B cell (primary cell): ENCODE measurements at regions not wholly inside any gene's neighbourhood (a gene's known extent, or its start where the extent isn't known, plus 50 kb on each side); places are given as distances from the start of the nearest gene placed in this dataset.

Experiments used
- ATAC-seq: fragments of 200-7000 bp; cut with Tn5 transposase; one replicate; pipeline ENCODE4 v1.10.0; 2021; ENCODE audit warnings: low read depth, mild to moderate bottlenecking, moderate number of reproducible peaks, moderate library complexity
- CTCF ChIA-PET: fragments of 350-600 bp; sonication (Branson Sonifier 250); formaldehyde crosslinking; loops from one replicate; lab custom pipeline; 2021; ENCODE audit warnings: antibody characterized with exemption, inconsistent platforms; lab: Charles Lee
- POLR2A ChIA-PET: fragments of 350-600 bp; sonication (Branson Sonifier 250); formaldehyde crosslinking; loops from one replicate; lab custom pipeline; 2021; ENCODE audit warnings: antibody characterized with exemption; lab: Charles Lee
- DNase-seq: peaks from one replicate; pipeline ENCODE4 v3.0.0; 2013
- H2AFZ ChIP-seq: 2 replicates; pipeline ENCODE4 v1.6.1; 2012; ENCODE audit warnings: mild to moderate bottlenecking, low read depth, low read length; ENCODE audit not compliant: insufficient read depth, poor library complexity, severe bottlenecking
- H3K27ac ChIP-seq, 2 donors: 1 replicate in 1 of 2; 2 replicates in 1 of 2; pipeline ENCODE4 v1.5.1; 2012 to 2013; ENCODE audit warnings: low read length in 2 of 2, mild to moderate bottlenecking in 2 of 2, moderate library complexity in 1 of 2
- H3K27me3 ChIP-seq, 4 experiments: fragments of 200-600 bp in 1 of 4; sonication (generic) in 1 of 4; replicated peaks in 1 of 4; 1 replicate in 2 of 4; 2 replicates in 2 of 4; pipeline versions ENCODE4 v1.6.1 to v1.7.0; 2013 to 2016; ENCODE audit warnings: low read length in 3 of 4, mild to moderate bottlenecking in 2 of 4, mixed read lengths in 1 of 4, moderate library complexity in 1 of 4; ENCODE audit not compliant: insufficient read depth in 4 of 4, control insufficient read depth in 3 of 4; ENCODE audit errors: control extremely low read depth in 1 of 4
- H3K36me3 ChIP-seq, 2 experiments: replicated peaks in 1 of 2; 1 replicate in 1 of 2; 2 replicates in 1 of 2; pipeline versions ENCODE4 v1.6.1 to v1.7.1; 2013; ENCODE audit warnings: low read length in 1 of 2; ENCODE audit not compliant: insufficient read depth in 2 of 2, control insufficient read depth in 1 of 2; ENCODE audit errors: control extremely low read depth in 1 of 2, extremely low read depth in 1 of 2
- H3K4me1 ChIP-seq, 2 donors: fragments of 200-600 bp in 1 of 2; sonication (generic) in 1 of 2; 1 replicate in 1 of 2; 2 replicates in 1 of 2; pipeline versions ENCODE4 v1.5.1 to v1.6.1; 2013 to 2017; ENCODE audit warnings: low read length in 2 of 2; ENCODE audit not compliant: control insufficient read depth in 2 of 2, insufficient read depth in 2 of 2
- H3K4me2 ChIP-seq: replicated peaks from 2 replicates; pipeline ENCODE3; 2012; ENCODE audit warnings: mild to moderate bottlenecking, low read depth, low read length; ENCODE audit not compliant: poor library complexity, severe bottlenecking
- H3K4me3 ChIP-seq, 5 experiments: fragments of 200-600 bp in 1 of 5; sonication (generic) in 1 of 5; 1 replicate in 3 of 5; 2 replicates in 2 of 5; pipeline versions ENCODE4 v1.5.1 to v1.7.0; 2011 to 2016; ENCODE audit warnings: low read length in 4 of 5, mild to moderate bottlenecking in 4 of 5, low read depth in 2 of 5, control low read depth in 1 of 5, moderate library complexity in 1 of 5; ENCODE audit not compliant: insufficient read depth in 1 of 5; ENCODE audit errors: control extremely low read depth in 1 of 5, extremely low read depth in 1 of 5
- H3K79me2 ChIP-seq: fragments of 200-600 bp; sonication (generic); one replicate; pipeline ENCODE4 v1.6.0; 2016; ENCODE audit warnings: low read length; ENCODE audit not compliant: control insufficient read depth, insufficient read depth
- H3K9ac ChIP-seq: fragments of 200-600 bp; sonication (generic); 2 replicates; pipeline ENCODE4 v1.6.1; 2017; ENCODE audit warnings: mild to moderate bottlenecking, low read length, moderate library complexity
- H3K9me3 ChIP-seq, 3 donors: one replicate each; pipeline versions ENCODE4 v1.6.1 to v1.7.1; 2013; ENCODE audit warnings: low read length in 2 of 3; ENCODE audit not compliant: control insufficient read depth in 2 of 3, insufficient read depth in 1 of 3; ENCODE audit errors: control extremely low read depth in 1 of 3
- H4K20me1 ChIP-seq: 2 replicates; pipeline ENCODE4 v1.6.0; 2012; ENCODE audit warnings: mild to moderate bottlenecking, low read length; ENCODE audit not compliant: insufficient read depth, control insufficient read depth, poor library complexity, severe bottlenecking
- H3K27ac Mint-ChIP-seq: one replicate; pipeline ENCODE4 v1.8.0; 2021; ENCODE audit warnings: mixed read lengths
- H3K27me3 Mint-ChIP-seq: one replicate; pipeline ENCODE4 v1.8.0; 2021; ENCODE audit warnings: mixed read lengths
- H3K4me1 Mint-ChIP-seq: one replicate; pipeline ENCODE4 v1.8.0; 2021; ENCODE audit warnings: mixed read lengths
- H3K4me3 Mint-ChIP-seq: one replicate; pipeline ENCODE4 v1.8.0; 2021; ENCODE audit warnings: mixed read lengths
- H3K9me3 Mint-ChIP-seq: one replicate; pipeline ENCODE4 v1.8.0; 2022; ENCODE audit warnings: mixed read lengths; ENCODE audit not compliant: insufficient read depth
- CTCF ChIP-seq: fragments of 200-600 bp; IDR thresholded peaks from one replicate; pipeline ENCODE4 v1.8.0; 2022; ENCODE audit warnings: antibody characterized with exemption, mild to moderate bottlenecking
- EZH2 ChIP-seq: IDR thresholded peaks from 2 replicates; pipeline ENCODE4 v1.6.1; 2012; ENCODE audit warnings: borderline replicate concordance, low read depth, mild to moderate bottlenecking, moderate library complexity, low read length; ENCODE audit not compliant: insufficient read depth, poor library complexity, severe bottlenecking
- WGBS: methylation state at CpG from one replicate; pipeline ENCODE4 v1.1.5; 2013; ENCODE audit warnings: missing lambda C conversion rate; ENCODE audit not compliant: insufficient coverage; 5-methylcytosine and 5-hydroxymethylcytosine counted together
- intact Hi-C: fragments of 100-400 bp; cut with micrococcal nuclease; formaldehyde crosslinking; loops from one replicate; pipeline ENCODE4 v1.10.0; 2022

- CTCF ChIA-PET, result no interaction called here
- intact Hi-C loops, result no loop called here
- no peaks in the 10 kb centered on the region for H3K4me1 Mint-ChIP-seq
- Histone ChIP-seq H3K9me3 (no peaks in the 10 kb centered on the region), H3K27me3 (no peaks in the 10 kb centered on the region), H2AFZ (no peak overlapping the region), H3K4me1 (no peaks in the 10 kb centered on the region), H3K79me2 (no peaks in the 10 kb centered on the region), H3K36me3 (no peaks in the 10 kb centered on the region), H3K9ac (no peak overlapping the region), H3K4me2 (no peak overlapping the region), H4K20me1 (no peaks in the 10 kb centered on the region), H3K27ac (no peak overlapping the region), H3K4me3 (no peak overlapping the region)
- ATAC-seq (no peak), DNase-seq (no peak)
- POLR2A ChIA-PET, result no interaction called here
- no peaks in the 10 kb centered on the region for H3K9me3 Mint-ChIP-seq
- 94% methylated on average over 7 of the region's 7 CpGs for WGBS
- peaks cover 5% of the 10 kb centered on the region for H3K27me3 Mint-ChIP-seq
- no peak overlapping the region for H3K4me3 Mint-ChIP-seq
- no peak overlapping the region for H3K27ac Mint-ChIP-seq
- TF ChIP-seq CTCF (no peak), EZH2 (no peak)
Observed at GRCh38 chr10:124186956-124187355, 93.6 kb upstream of the CHST15 start.

GRCh38 chr10:124185084-124185483 is 91.7 kb upstream of the CHST15 start:
- no peaks in the 10 kb centered on the region for H3K36me3 ChIP-seq
- ChIA-PET CTCF (no interaction called here), POLR2A (no interaction called here)
- WGBS, result 92% methylated on average over 2 of the region's 8 CpGs
- H3K4me1 ChIP-seq, result no peaks in the 10 kb centered on the region
- H3K27ac ChIP-seq, result no peak overlapping the region
- Mint-ChIP-seq H3K9me3 (no peaks in the 10 kb centered on the region), H3K27ac (no peak overlapping the region), H3K4me1 (no peaks in the 10 kb centered on the region), H3K27me3 (no peaks in the 10 kb centered on the region), H3K4me3 (no peak overlapping the region)
- H3K4me2 ChIP-seq, result no peak overlapping the region
- H3K4me3 ChIP-seq, result no peak overlapping the region
- no peak for DNase-seq
- no peaks in the 10 kb centered on the region for H3K9me3 ChIP-seq
- no peak overlapping the region for H2AFZ ChIP-seq
- intact Hi-C loops, result no loop called here
- no peaks in the 10 kb centered on the region for H3K79me2 ChIP-seq
- H3K27me3 ChIP-seq, result no peaks in the 10 kb centered on the region
- TF ChIP-seq EZH2 (no peak), CTCF (no peak)
- ATAC-seq, result no peak
- no peaks in the 10 kb centered on the region for H4K20me1 ChIP-seq
- H3K9ac ChIP-seq, result no peak overlapping the region
